HCT116 (cell line): ENCODE measurements at regions not wholly inside any gene's neighbourhood (a gene's known extent, or its start where the extent isn't known, plus 50 kb on each side); places are given as distances from the start of the nearest gene placed in this dataset.

Experiments used
- ATAC-seq: fragments of 200-7000 bp; cut with Tn5 transposase; 2 replicates; pipeline ENCODE4 v1.9.1; 2020; ENCODE audit warnings: mild to moderate bottlenecking, moderate library complexity
- BruUV-seq: library from RNA; stranded (reverse); fragments of 400-500 nt; replicated peaks from 2 replicates; lab custom pipeline; 2021; lab: Mats Ljungman, UMichigan
- CTCF ChIA-PET: fragments of 300-600 bp; sonication (Branson Sonifier 250); formaldehyde crosslinking; loops from one replicate; lab custom pipeline; 2021; ENCODE audit warnings: antibody characterized with exemption; lab: Charles Lee
- POLR2A ChIA-PET: fragments of 300-600, 350-600 bp; sonication (Branson Sonifier 250); formaldehyde crosslinking; loops from one replicate; lab custom pipeline; 2021; ENCODE audit warnings: antibody characterized with exemption; lab: Charles Lee
- RAD21 ChIA-PET, 2 experiments: fragments of 300-600 bp; sonication (Branson Sonifier 250); formaldehyde crosslinking; loops; one replicate each; lab custom pipeline; 2023; ENCODE audit warnings: low total read pairs in 2 of 2; ENCODE audit not compliant: uncharacterized antibody in 2 of 2, unreplicated experiment in 2 of 2, low non-redundant PET in 1 of 2; lab: Charles Lee
- DNase-seq: peaks from one replicate; pipeline ENCODE4 v3.0.0-alpha.2; 2010; ENCODE audit warnings: low read depth, low spot score
- H2AFZ ChIP-seq: fragments of 200-600 bp; shearing (Covaris generic), sonication (generic); 2 replicates; pipeline ENCODE4 v1.6.1; 2017; ENCODE audit warnings: low read depth, mixed run types, mixed read lengths, antibody characterized with exemption, low read length; ENCODE audit not compliant: poor library complexity, severe bottlenecking
- H3K27ac ChIP-seq: 2 replicates; pipeline ENCODE4 v1.5.1; 2012; ENCODE audit warnings: low read depth, low read length
- H3K27me3 ChIP-seq: fragments of 200-600 bp; sonication (generic); 2 replicates; pipeline ENCODE4 v1.6.1; 2016; ENCODE audit warnings: mixed run types, low read length, mixed read lengths; ENCODE audit not compliant: insufficient read depth
- H3K36me3 ChIP-seq, 2 experiments: fragments of 200-500 bp in 1 of 2; fragments of 200-600 bp in 1 of 2; sonication (Bioruptor generic) in 1 of 2; sonication (generic) in 1 of 2; 2 replicates each; pipeline versions ENCODE4 v1.5.1 to v1.6.1; 2014 to 2016; ENCODE audit warnings: low read length in 2 of 2, inconsistent platforms in 1 of 2, mixed read lengths in 1 of 2, mixed run types in 1 of 2; ENCODE audit not compliant: insufficient read depth in 2 of 2, control insufficient read depth in 1 of 2
- H3K4me1 ChIP-seq, 2 experiments: fragments of 200-600 bp in 1 of 2; sonication (generic) in 1 of 2; 2 replicates each; pipeline versions ENCODE4 v1.5.1 to v1.6.1; 2012 to 2017; ENCODE audit warnings: low read length in 2 of 2, inconsistent platforms in 1 of 2, mild to moderate bottlenecking in 1 of 2, mixed read lengths in 1 of 2, mixed run types in 1 of 2, moderate library complexity in 1 of 2; ENCODE audit not compliant: insufficient read depth in 2 of 2, control insufficient read depth in 1 of 2
- H3K4me2 ChIP-seq: fragments of 200-600 bp; sonication (generic); 2 replicates; pipeline ENCODE4 v1.6.1; 2017; ENCODE audit warnings: mixed run types, low read length, mixed read lengths
- H3K4me3 ChIP-seq, 2 experiments: fragments of 200-600 bp in 1 of 2; sonication (generic) in 1 of 2; replicated peaks in 1 of 2; 2 replicates each; pipeline ENCODE4 v1.5.1; 2011 to 2016; ENCODE audit warnings: low read length in 2 of 2, control low read depth in 1 of 2, low read depth in 1 of 2, mild to moderate bottlenecking in 1 of 2, mixed read lengths in 1 of 2, mixed run types in 1 of 2
- H3K79me2 ChIP-seq: fragments of 200-600 bp; sonication (generic); 2 replicates; pipeline ENCODE4 v1.6.1; 2017; ENCODE audit warnings: mild to moderate bottlenecking, mixed run types, low read length, moderate library complexity, mixed read lengths; ENCODE audit not compliant: insufficient read depth
- H3K9ac ChIP-seq: fragments of 200-600 bp; sonication (generic); 2 replicates; pipeline ENCODE4 v1.6.1; 2016; ENCODE audit warnings: low read length, mixed read lengths
- H3K9me2 ChIP-seq: fragments of 200-600 bp; sonication (generic), shearing (Covaris generic); 2 replicates; pipeline ENCODE4 v1.6.1; 2017; ENCODE audit warnings: mixed run types, mild to moderate bottlenecking, moderate library complexity; ENCODE audit not compliant: insufficient read depth
- H3K9me3 ChIP-seq, 2 experiments: fragments of 200-500 bp in 1 of 2; fragments of 200-600 bp in 1 of 2; sonication (Bioruptor generic) in 1 of 2; sonication (generic) in 1 of 2; 2 replicates each; pipeline ENCODE4 v1.6.1; 2014 to 2017; ENCODE audit warnings: low read length in 2 of 2, mixed read lengths in 2 of 2, inconsistent platforms in 1 of 2, low read depth in 1 of 2, mild to moderate bottlenecking in 1 of 2, mixed run types in 1 of 2, moderate library complexity in 1 of 2; ENCODE audit not compliant: control insufficient read depth in 1 of 2, insufficient read depth in 1 of 2
- H4K20me1 ChIP-seq: fragments of 200-600 bp; sonication (generic), shearing (Covaris generic); 2 replicates; pipeline ENCODE4 v1.6.1; 2017; ENCODE audit warnings: mixed run types, mild to moderate bottlenecking, moderate library complexity; ENCODE audit not compliant: insufficient read depth
- CBX3 ChIP-seq: IDR thresholded peaks from 2 replicates; pipeline ENCODE4 v1.6.1; 2012; ENCODE audit warnings: low read depth
- CEBPB ChIP-seq: IDR thresholded peaks from 2 replicates; pipeline ENCODE4 v1.6.1; 2012; ENCODE audit warnings: low read depth
- FOSL1 ChIP-seq: IDR thresholded peaks from 2 replicates; pipeline ENCODE4 v1.6.1; 2012; ENCODE audit warnings: low read depth
- MAX ChIP-seq: IDR thresholded peaks from 2 replicates; pipeline ENCODE4 v1.6.1; 2012
- REST ChIP-seq: IDR thresholded peaks from 2 replicates; pipeline ENCODE4 v1.6.1; 2012; ENCODE audit warnings: low read depth
- YY1 ChIP-seq: IDR thresholded peaks from 2 replicates; pipeline ENCODE4 v1.6.1; 2011; ENCODE audit warnings: low read length, low read depth, moderate library complexity, mild to moderate bottlenecking; ENCODE audit not compliant: insufficient replicate concordance; ENCODE audit errors: extremely low read depth
- ZFX ChIP-seq: fragments of 450-650 bp; IDR thresholded peaks from 2 replicates; pipeline ENCODE4 v1.6.1; 2017
- intact Hi-C: fragments of 100-400 bp; cut with micrococcal nuclease; formaldehyde crosslinking; loops from 2 replicates; pipeline ENCODE4 v1.10.0; 2022

- Histone ChIP-seq H3K27ac (no peak overlapping the region), H3K4me1 (peaks cover 8% of the 10 kb centered on the region in 2 experiments; a peak in 3 of 4 replicates), H4K20me1 (no peaks in the 10 kb centered on the region), H3K4me2 (no peak overlapping the region), H3K79me2 (no peaks in the 10 kb centered on the region), H3K9me2 (no peaks in the 10 kb centered on the region), H3K27me3 (no peaks in the 10 kb centered on the region), H3K9ac (no peak overlapping the region), H3K9me3 (no peaks in the 10 kb centered on the region), H3K36me3 (no peaks in the 10 kb centered on the region), H2AFZ (no peak overlapping the region), H3K4me3 (no peak overlapping the region)
- ChIA-PET CTCF (no interaction called here), RAD21 (no interaction called here), POLR2A (no interaction called here)
- TF ChIP-seq CBX3 (no peak), ZFX (no peak), MAX (no peak), YY1 (no peak), CEBPB (no peak), FOSL1 (no peak), REST (no peak)
- intact Hi-C loops = loop anchor here (10.0 kb wide), 1 partner anchor 280 kb away; the partner anchor contains the start of gene ZC3H12C
- DNase-seq = no peak
- no peak for ATAC-seq
- BruUV-seq = no TSS peak
These were observed 54.8 kb upstream of the FDX1 start for GRCh38 chr11:110374921-110375320.
